GM12878 (cell line): ENCODE measurements at regions not wholly inside any gene's neighbourhood (a gene's known extent, or its start where the extent isn't known, plus 50 kb on each side); places are given as distances from the start of the nearest gene placed in this dataset.

ENCODE experiments used
- HDAC6 ChIP-seq: fragments of 200-600 bp; sonication (generic); IDR thresholded peaks from one replicate; pipeline ENCODE4 v1.8.0; 2017; ENCODE audit warnings: antibody characterized with exemption; ENCODE audit not compliant: unreplicated experiment
- POLR2AphosphoS5 ChIP-seq: IDR thresholded peaks from 2 replicates; pipeline ENCODE4 v1.6.1; 2011; ENCODE audit warnings: mild to moderate bottlenecking, low read length, inconsistent platforms
- TF ChIP-seq, protein P1 (sequence below): fragments of 450-650 bp; IDR thresholded peaks from 2 replicates; pipeline ENCODE4 v1.6.1; 2017; ENCODE audit warnings: mild to moderate bottlenecking
- TF ChIP-seq, protein P2 (sequence below), 3 experiments: IDR thresholded peaks in 2 of 3; conservative IDR thresholded peaks in 1 of 3; 2 replicates each; pipeline ENCODE4 v1.5.1; 2011; ENCODE audit warnings: low read depth in 3 of 3, low read length in 3 of 3, mild to moderate bottlenecking in 3 of 3, control low read depth in 2 of 3, moderate library complexity in 2 of 3, inconsistent platforms in 1 of 3, mixed read lengths in 1 of 3; ENCODE audit not compliant: control insufficient read depth in 2 of 3, insufficient read depth in 1 of 3; ENCODE audit errors: extremely low read depth in 1 of 3

DNA sequence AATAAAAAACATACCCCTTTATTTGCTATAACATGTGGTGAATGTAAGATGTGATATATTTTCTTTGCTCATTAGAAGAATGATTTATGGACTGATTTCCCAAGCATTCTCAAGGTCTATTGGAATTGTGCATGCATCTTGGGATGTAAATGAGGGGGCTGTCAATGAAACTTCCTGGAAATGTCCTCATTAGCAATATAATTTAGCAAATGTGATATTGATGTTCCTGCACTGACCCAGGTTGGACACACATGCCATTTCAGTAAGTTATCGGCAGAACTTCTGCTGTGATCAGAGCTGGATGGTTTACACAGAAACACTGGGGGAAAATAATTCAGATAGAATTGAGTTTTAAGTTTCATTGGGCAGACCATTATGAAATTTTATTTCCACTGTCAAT lies 99.9 kb downstream of the ELOVL4 start:
- TF ChIP-seq, protein P1, sequence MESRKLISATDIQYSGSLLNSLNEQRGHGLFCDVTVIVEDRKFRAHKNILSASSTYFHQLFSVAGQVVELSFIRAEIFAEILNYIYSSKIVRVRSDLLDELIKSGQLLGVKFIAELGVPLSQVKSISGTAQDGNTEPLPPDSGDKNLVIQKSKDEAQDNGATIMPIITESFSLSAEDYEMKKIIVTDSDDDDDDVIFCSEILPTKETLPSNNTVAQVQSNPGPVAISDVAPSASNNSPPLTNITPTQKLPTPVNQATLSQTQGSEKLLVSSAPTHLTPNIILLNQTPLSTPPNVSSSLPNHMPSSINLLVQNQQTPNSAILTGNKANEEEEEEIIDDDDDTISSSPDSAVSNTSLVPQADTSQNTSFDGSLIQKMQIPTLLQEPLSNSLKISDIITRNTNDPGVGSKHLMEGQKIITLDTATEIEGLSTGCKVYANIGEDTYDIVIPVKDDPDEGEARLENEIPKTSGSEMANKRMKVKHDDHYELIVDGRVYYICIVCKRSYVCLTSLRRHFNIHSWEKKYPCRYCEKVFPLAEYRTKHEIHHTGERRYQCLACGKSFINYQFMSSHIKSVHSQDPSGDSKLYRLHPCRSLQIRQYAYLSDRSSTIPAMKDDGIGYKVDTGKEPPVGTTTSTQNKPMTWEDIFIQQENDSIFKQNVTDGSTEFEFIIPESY: no peak
- TF ChIP-seq POLR2AphosphoS5 (no peak), HDAC6 (no peak)
- TF ChIP-seq, protein P2, sequence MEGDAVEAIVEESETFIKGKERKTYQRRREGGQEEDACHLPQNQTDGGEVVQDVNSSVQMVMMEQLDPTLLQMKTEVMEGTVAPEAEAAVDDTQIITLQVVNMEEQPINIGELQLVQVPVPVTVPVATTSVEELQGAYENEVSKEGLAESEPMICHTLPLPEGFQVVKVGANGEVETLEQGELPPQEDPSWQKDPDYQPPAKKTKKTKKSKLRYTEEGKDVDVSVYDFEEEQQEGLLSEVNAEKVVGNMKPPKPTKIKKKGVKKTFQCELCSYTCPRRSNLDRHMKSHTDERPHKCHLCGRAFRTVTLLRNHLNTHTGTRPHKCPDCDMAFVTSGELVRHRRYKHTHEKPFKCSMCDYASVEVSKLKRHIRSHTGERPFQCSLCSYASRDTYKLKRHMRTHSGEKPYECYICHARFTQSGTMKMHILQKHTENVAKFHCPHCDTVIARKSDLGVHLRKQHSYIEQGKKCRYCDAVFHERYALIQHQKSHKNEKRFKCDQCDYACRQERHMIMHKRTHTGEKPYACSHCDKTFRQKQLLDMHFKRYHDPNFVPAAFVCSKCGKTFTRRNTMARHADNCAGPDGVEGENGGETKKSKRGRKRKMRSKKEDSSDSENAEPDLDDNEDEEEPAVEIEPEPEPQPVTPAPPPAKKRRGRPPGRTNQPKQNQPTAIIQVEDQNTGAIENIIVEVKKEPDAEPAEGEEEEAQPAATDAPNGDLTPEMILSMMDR (IDR thresholded peaks at IDR 0.05 in 2 of 3, conservative IDR thresholded peaks at IDR 0.05 in 1 of 3; ENCODE audit: control insufficient read depth in 2 of 3, extremely low read depth in 1 of 3, insufficient read depth in 1 of 3, low read depth in 3 of 3, low read length in 3 of 3): no peak
